ENCODE measurements at regions not wholly inside any gene's neighbourhood (a gene's known extent, or its start where the extent isn't known, plus 50 kb on each side); places are given as distances from the start of the nearest gene placed in this dataset.
"Not testable (repeated sequence)": the region's sequence is repeated elsewhere in the genome, so short reads cannot be mapped to it uniquely, and the experiment has no call there.

DNA sequence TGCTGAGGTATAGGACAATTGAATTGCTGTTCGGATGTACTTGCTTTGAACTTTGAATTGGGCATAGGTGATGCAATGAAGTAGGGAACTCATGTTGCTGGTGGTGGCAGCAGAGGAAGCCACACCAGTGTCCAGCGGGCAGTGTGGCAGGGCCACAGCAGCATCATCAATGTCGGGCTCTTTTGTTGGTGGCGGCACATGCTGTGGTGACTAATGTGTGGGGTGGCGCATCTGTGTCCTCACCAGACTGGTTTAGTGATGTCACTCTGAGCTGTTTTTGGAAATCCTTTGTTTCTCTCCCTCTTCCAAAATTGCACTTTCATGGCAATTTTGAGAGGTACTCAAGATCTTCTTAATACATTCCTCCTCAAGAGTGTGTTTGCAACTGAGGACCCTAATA, 187.6 kb downstream of the ETNK1 start:
- DNase-seq, result no peak

GRCh38 chr12:22821985-22822384, 197.0 kb downstream of the ETNK1 start:
- no peak for DNase-seq

DNA sequence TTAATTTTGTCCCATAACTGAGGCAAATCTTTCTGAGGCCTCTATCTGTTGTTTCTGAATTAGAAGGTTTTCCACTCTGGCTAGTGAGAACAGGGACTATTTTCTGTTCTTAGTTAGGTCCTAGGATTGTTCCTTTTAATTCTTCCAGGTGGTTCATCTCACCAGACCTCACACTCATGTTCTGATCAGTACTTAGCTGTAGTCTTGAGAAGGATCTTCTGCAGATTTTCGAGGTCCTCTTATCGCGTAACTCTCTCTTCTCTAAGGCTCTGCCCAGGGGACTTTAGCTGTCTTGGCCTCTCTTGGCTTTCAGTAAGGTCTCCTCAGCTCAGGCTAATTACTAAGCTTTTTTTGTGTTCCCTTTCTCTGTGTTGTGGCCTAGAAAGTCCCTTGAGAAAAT, 201.1 kb downstream of the ETNK1 start:
- DNase-seq, result no peak

DNA sequence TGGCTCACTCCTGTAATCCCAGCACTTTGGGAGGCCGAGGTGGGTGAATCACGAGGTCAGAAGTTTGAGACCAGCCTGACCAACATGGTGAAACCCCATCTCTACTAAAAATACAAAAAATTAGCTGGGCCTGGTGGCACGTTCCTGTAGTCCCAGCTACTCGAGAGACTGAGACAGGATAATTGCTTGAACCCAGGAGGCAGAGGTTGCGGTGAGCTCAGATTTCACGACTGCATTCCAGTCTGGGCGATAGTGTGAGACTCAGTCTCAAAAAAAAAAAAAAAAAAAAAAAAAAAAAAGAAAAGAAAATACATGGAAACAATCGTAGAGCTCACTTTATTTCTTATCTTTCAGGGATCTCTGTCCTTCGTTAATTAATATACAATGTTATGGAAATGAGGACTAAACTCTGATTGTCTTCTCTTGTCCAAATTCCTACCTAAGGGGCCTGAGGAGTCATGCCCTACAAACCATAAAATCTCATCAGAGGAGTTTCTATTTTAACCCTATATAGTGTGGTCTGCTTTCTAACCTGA, 201.5 kb downstream of the ETNK1 start:
- DNase-seq, result not testable (repeated sequence)

DNA sequence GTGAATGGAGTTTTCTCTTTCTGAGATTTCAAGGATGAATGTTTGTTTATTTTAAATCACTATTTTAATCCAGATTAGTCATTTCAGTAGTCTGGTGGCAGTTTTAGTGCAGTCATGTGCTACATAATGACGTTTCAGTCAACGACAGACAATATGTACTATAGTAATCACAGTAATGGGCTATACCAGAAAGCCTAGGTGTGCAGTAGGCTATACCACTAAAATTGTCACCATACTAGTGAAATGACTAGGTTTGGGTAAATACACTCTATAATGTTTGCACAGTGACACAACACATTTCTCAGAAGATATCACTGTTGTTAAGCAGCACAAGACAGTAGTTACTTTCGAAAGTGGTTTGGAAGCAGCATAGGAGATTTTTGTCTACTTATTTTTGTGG, 203.1 kb downstream of the ETNK1 start:
- DNase-seq, result no peak

DNA sequence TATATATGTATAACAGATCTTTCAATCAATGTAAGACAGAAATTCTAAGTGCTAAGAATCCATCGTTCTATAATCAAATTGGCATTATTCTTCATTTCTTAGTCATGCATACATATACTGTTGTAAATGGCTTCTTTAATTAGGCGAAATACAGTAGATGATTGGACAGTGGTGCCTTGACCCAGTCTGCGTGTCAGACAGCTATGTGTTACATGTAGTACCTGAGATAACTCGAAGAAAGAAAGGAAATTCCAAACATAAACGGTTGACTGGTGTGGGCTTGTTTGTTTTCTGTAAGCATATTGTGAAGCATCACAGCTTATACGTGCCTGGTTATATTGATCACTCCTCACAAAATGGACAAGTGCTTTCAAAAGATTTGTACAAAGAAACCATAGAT, 210.5 kb downstream of the ETNK1 start:
- no peak for DNase-seq

DNA sequence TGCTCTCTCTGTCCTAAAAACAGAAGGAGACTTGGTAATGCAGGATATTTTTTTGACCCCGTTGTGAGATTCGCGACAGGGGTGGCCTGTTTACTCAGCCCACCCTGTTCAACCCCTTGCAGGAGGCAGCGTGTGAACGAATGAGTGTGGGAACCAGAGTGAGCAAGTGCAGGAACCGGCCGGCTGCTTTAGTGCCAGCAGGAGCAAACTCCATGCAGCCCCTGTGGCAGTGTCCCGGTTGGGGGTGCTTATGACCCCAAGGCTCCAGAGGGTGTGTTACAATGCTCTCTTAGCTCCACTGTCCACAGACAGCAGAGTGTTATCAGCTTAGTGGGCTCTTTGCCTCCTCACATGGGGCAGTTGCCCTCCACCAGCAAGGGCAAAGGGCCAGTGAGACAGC, 225.2 kb downstream of the ETNK1 start:
- no peak for DNase-seq

- no peak for DNase-seq
These were observed 226.6 kb downstream of the ETNK1 start for GRCh38 chr12:22851532-22851931.

- DNase-seq, result no peak
These were observed 230.5 kb downstream of the ETNK1 start for GRCh38 chr12:22855456-22855855.

- DNase-seq, result peak; percentile 51
These were observed 231.2 kb downstream of the ETNK1 start for GRCh38 chr12:22856178-22856577.

- no peak for DNase-seq
These were observed 234.0 kb downstream of the ETNK1 start for GRCh38 chr12:22858849-22859570.

- DNase-seq, result no peak
These were observed 236.0 kb downstream of the ETNK1 start for GRCh38 chr12:22860926-22861325.

DNA sequence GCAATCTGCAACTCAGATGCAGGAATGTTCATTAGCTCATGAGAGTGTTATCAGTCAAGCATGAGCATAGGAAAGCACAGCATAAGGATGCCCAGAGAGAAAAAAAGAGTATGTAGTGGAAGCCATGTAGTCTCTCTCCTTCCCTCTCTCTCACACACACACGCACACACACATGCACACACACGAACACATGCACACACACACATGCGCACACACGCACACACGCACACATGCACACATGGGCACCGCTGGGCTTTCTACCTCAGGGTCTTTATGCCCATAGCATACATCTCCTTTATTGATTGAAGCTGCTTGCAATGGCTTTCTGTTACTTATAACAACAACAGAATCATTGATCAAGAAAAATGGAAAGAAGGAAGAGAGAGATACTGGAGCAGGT, 240.9 kb downstream of the ETNK1 start:
- no peak for DNase-seq

GRCh38 chr12:22866406-22866805, 241.4 kb downstream of the ETNK1 start:
- no peak for DNase-seq

GRCh38 chr12:22874151-22874550, 249.2 kb downstream of the ETNK1 start:
- DNase-seq, result no peak

DNA sequence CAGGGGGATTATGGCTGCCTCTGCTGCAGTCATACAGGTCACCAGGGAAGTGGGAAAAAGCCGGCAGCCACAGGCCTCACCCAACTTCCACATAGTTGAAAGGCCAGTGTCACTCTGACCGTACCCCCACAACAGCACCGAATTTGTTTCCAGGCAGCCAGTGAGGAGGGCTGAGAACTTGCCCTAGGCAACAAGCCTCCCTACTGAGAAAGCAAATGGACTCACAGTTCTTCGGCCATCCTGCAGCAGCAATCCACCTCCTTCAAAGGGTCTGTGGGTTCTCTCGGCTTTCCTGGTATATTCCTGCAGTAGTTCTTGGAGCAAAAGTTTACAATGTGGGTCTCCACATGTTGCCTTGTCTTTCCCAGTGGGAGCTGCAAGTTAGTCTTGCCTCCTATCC, 251.3 kb downstream of the ETNK1 start:
- no peak for DNase-seq

DNA sequence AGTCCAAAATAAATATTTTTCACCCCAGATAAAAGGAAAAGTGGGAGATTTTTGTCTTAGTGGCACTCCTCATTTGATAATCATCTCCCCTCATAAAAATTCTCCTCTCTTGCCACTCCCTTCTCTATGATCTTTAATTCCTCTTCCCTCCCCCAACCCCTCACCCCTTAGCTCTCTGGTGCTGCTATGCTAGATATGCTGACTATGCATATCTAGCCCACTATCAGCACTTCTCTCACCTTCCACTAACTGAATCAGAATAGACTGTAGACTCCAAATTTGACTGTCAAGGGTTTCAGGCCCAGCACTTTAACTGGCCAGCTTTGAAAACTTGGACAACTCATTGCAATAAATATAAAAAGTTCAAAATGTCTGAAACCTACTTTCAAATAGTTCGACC, 254.2 kb downstream of the ETNK1 start:
- DNase-seq, result no peak

DNA sequence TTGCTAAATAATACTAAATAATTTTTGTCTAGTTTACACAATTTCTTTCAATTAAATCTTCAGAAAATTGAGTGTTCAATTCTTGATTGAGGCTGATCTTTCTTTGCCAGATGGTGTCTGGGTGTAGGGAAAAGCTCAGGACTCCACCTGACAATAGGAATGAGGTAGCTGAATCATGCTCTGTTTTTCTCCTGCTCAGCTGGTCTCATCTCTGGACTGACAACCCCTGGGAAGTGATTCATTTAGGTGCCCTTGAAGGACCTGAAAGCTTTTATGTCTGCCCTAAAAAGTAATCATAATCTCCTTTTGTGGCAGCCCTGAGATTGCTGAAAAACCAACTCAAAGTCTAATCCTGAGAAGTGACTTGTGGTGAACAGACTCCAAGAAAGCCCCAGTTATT, 255.4 kb downstream of the ETNK1 start:
- no peak for DNase-seq

- no peak for DNase-seq
These were observed 255.8 kb downstream of the ETNK1 start for GRCh38 chr12:22880807-22881206.

DNA sequence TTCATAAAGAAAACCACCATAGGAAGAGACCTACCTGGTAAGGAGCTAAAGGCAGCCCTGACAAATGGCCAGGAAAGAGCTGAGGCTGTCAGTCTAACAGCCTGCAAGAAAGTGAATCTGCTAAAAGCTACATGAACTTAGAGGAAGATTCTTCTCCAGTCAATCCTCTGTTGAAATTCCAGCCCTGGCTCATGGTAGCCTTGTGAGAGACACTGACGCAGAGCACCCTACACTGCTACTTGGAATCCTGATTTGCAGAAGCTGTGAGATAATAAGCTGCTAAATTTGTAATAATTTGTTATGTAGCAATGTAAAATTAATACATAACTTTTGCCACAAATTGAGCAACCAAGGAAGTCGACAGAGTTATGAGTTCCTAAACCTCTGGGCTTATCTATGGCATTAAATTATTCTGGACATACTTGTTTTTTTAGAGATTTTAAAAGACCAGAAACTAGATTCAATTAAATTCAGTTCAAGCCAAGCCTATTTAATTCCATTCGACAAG, 257.0 kb downstream of the ETNK1 start:
- DNase-seq, result no peak

- DNase-seq, result no peak
These were observed 257.6 kb downstream of the ETNK1 start for GRCh38 chr12:22882559-22882958.

GRCh38 chr12:22893878-22894277, 268.9 kb downstream of the ETNK1 start:
- DNase-seq, result no peak

- no peak for DNase-seq
These were observed 274.2 kb downstream of the ETNK1 start for GRCh38 chr12:22899184-22899583.

- DNase-seq, result no peak
These were observed 275.4 kb downstream of the ETNK1 start for GRCh38 chr12:22900401-22900800.

- DNase-seq, result no peak
These were observed 279.5 kb downstream of the ETNK1 start for GRCh38 chr12:22904485-22904884.
